NCI-H1694 (cell line): ENCODE measurements at regions not wholly inside any gene's neighbourhood (a gene's known extent, or its start where the extent isn't known, plus 50 kb on each side); places are given as distances from the start of the nearest gene placed in this dataset.

Source experiments
- DNase-seq: peaks from one replicate; lab custom pipeline; 2025; lab: John Stamatoyannopoulos, UW

DNA sequence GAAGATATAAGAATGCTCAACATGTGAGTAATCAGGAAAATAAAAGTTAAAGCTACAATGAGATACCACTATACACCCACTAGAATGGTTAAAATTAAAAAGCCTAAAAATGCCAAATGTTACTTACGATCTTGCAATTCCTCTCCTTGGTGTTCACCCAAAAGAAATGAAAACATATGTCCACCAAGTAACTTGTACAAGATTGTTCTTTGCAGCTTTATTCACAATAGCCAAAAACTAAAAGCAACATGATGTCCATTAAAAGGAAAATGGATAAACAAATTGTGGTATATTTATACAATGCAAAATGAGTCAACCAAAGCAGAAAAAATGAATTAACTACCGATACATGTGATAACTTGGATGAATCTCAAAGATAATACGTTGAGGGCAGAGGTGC lies 301.6 kb upstream of the THBS1 start:
- no peak for DNase-seq

DNA sequence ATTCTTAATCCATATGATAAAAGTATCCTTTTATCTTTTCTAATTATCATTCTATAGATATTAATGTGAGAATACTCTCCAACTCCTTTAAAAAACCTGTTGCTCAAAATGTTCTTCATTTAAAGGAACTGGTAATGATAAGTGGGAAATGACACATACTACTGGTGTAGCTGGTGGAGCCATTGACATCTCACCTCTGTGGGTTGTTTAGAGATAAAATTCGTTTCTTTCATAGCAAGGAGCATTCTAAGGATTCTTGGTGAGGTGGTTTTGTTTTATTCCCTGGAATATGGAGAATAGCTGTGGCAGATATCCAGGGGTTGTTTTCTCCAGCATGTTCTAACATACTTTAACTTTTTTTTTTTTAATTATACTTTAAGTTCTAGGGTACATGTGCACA lies 299.8 kb upstream of the THBS1 start:
- DNase-seq: no peak

DNA sequence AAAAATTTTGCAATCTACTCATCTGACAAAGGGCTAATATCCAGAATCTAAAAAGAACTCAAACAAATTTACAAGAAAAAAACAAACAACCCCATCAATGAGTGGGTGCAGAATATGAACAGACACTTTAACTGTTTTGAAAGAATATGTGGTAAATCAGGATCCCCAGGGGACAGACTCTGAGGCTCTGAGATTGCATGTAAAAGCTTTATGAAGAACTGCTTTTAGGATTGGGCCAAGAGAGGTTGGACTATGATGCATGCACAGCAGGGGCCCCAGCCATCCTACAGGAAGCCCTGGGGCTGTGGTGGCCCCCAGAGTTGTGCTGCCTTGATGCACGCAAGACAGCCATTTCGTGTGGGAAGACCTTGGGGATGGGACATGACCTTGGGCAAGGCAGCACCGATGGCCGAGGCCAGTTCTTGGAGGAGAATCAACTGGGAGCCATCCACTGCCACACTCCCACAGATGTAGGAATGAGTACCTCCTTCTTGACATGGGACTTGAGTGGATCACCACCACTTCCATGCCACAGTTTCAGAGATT lies 298.1 kb upstream of the THBS1 start:
- DNase-seq: no peak

- DNase-seq: no peak
Measured at GRCh38 chr15:39283531-39283930, 297.3 kb upstream of the THBS1 start.

DNA sequence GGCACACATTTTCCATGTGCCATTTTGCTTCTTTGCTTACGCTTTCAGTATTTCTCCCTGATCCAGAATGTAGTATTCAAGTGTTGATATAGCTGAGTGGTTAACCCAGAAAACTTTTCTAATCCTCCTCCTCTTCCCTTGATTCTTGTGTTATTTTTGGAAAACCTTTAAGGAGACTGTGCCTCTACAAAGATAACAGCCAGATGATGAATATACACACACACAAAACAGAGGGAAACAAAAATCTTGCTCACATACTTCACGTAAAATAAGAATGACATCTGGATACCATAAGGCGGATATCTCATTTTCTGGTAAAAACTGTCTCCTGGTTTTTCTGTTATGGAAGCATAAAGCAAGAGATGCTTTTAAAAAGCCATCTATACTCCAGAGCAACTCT lies 295.8 kb upstream of the THBS1 start:
- DNase-seq: no peak

GRCh38 chr15:39285663-39286062 lies 295.2 kb upstream of the THBS1 start:
- no peak for DNase-seq

DNA sequence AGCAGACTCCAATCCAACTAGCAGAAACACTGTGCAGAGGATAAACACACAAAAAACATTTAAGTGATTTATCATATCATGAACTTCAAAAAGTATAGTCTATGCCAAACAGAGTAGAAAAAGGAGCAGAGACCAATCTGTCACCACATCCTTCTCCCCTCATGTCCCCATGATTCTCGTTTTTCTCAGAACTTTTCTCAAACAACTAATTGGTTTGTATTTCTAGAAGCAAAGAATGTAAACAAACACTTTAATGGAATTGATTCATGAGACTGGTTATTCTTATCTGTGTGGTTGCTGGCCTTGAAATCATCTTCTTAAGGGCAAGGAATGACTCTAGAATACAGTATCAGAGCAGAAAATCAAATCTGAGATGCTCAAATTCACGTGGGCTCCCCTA lies 294.2 kb upstream of the THBS1 start:
- no peak for DNase-seq

GRCh38 chr15:39287322-39288195 lies 293.3 kb upstream of the THBS1 start:
- no peak for DNase-seq

DNA sequence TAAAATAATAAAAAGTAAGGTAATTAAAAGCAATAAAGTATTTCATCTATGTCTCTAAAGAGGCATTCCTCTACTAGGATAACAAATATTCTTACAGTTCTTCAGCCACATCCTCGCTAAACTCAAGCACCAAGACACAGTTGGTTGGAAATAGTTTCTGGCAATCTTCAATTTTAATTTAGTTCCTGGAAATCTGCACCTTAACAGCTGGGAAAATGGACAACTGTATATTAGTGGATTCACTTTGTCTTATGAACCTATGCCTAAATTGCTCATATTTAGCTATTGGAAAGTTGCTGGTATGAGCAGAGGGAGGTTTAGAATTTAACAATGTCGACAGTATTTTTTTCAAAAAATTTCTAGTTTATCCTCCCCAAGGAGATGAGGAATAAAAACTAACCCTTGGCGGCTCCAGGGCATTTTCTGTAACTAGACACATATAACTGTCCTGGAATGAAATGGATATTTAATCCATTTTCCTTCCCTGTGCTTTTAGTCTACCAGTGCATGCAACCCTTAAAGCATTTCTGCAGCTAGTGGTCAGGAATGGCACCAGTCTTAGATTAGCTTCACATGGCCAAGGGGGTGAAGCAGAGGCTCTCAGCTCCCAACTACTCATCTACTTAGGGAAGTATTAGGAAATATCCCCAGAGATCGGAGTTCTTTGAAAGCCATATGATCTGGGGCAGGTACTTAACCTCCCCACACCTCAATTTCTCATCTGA lies 290.0 kb upstream of the THBS1 start:
- no peak for DNase-seq

GRCh38 chr15:39291690-39292089 lies 289.2 kb upstream of the THBS1 start:
- DNase-seq: no peak

GRCh38 chr15:39296955-39297354 lies 283.9 kb upstream of the THBS1 start:
- no peak for DNase-seq

DNA sequence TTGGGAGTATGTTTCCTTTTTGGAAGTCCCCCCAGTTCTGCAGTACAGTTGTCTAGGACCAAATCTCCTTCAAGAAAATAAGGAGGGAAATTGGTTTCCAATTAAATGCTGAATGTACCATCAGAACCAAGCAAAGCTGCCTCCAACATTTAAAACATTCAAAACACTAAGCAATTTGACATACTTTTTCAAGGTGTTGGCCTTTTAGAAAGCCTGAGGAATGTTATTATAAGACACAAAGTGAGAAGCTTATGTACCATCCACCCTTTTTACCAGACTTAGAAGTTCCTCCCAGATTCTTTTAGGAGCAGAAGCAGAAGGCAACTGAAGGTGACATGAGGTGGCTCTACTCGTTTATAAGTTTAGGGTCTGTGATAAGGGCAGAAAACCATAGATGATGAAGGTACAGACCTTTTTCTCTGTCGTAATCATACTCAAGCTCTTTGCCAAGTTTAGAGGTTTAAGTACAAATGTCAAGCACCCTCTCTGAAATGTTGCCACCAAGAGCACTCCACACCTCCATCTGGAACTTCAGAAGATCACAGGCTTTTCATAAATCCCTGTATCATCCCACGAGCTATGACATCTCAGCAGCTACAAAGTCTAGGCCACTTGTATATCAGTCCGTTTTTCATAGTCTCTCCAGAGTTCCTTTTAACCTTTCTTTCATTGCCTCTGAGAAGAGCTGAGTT lies 282.5 kb upstream of the THBS1 start:
- no peak for DNase-seq

DNA sequence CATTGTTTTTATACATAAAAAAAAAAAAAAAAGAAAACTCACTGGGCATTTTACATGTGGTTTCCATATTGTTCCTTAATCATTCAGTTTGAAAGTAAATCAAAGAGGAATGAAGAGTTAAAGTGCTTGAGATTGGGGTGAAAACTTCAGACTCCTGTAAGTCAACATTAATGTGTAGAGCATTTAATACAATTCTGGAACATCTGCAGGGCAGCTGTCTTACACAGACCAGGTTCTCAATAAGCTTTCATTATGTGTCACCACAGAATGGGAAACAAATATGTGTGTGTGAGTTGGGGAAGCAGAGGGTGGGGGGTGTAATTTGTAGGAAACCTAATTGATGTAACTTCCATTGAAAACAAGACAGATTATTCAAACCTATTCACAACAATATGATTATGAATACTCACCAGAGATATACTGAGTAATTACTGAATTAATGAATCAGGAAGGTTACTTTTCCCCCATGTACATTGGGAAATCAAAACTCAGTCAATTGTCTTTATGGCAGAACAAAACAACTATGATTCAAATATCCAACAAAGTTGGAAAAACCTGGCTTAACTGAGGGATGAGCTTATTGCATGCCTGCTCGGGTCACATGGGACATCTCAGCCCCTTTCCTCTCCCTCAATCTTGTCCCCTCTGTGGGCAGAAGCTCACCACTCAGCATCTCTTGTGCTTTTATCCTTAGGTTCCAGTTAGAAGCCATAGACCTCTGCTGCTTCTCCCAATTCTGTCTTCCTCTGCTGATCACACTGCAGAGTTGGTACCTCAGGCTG lies 281.2 kb upstream of the THBS1 start:
- no peak for DNase-seq

DNA sequence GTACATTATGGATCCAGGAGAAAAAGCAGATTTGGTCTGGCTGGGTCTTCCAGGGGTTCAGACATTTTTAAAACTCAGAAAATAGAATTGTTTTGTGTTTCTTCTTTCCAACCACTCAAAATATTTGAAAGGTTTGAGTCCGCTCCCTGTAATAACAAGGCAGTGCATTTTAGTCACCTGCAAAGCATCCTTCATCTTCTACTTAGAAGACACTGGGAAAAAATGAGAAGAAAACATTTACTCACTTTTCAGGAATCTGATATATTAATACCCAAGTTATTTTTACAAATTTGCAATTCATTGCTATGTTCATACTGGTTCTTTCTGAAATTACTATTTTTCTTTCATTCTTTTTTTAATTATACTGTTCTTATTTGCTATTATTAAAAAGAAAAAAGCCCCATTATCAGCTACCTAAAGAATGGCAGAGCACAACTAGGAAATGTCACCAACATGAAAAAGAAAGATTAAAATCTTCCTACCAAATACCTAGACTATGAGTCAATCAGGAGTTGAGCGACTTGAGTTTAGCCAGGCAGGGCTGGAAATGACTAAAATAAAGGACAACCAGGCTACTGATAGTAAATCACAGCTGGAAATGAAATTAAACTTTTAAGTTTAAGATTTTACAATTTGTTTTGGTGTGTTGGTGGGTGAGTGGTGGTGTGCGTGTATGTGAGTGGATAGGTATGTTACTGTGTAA lies 280.3 kb upstream of the THBS1 start:
- no peak for DNase-seq

DNA sequence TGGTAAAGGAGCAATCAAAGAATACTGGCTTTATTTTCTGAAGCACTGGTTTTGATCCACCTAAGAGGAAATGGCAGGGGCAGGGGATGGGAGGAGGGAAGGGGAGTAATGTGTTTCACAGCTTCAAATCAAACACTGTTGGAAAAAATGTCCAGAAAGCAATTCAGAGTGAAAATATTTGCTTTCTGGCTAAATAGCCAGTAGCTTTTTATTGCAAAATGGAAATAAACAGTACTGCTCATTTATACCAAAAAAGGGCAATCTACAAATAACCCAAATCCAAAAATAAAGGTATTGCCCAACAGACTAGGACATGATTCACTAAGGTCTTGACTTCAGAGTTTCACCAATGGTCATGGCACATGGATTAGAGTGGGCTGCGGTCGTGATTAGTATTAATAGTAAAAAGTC lies 279.3 kb upstream of the THBS1 start:
- DNase-seq: no peak

DNA sequence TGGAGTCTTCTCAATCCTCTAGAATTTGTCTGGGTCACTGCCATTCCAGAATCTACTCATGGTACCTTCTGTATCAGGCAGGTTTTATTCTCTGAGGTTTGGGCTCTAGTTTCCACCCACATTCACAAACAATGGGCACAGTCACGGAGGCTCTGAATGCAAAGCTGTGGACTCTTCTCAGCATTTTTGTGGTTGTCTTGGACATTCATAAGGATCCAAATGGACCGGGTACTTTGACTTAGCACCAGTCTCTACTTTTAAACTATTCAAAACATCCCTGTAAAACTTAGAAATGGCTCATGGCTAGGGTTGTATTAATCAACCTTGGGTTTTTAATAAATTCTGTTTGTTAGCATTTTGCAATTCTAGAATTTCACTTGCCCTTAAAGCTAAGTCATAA lies 277.9 kb upstream of the THBS1 start:
- no peak for DNase-seq

- DNase-seq: no peak
Measured at GRCh38 chr15:39304201-39304841, 276.6 kb upstream of the THBS1 start.

- DNase-seq: no peak
Measured at GRCh38 chr15:39304931-39305728, 275.7 kb upstream of the THBS1 start.

DNA sequence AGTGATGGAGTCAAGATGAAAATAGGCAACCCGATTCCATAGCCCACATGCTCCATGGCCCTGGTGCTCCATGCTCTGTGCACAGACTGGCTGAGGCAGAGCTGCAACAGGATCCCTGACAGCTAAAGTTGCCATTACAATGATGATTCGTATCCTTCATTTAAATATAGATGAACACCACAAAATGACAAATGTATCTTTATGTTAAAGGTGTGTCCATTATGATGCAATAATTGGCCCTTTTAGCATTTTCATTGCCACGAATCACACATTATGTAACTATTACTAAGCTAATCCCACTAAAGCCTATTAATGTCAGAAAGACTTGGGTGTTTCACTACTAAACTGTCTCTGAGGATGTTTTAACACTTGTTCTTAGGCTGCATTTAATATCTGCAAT lies 270.2 kb upstream of the THBS1 start:
- no peak for DNase-seq

- DNase-seq: no peak
Measured at GRCh38 chr15:39312984-39313383, 267.9 kb upstream of the THBS1 start.
